Lung (tissue), 11 donors: ENCODE measurements at regions not wholly inside any gene's neighbourhood (a gene's known extent, or its start where the extent isn't known, plus 50 kb on each side); places are given as distances from the start of the nearest gene placed in this dataset.
"Not testable (repeated sequence)": the region's sequence is repeated elsewhere in the genome, so short reads cannot be mapped to it uniquely, and the experiment has no call there.

Experiments used
- ATAC-seq: fragments of 200-7000 bp; cut with Tn5 transposase; one replicate; pipeline ENCODE4 v1.9.1; 2020; ENCODE audit warnings: moderate number of reproducible peaks; ENCODE audit not compliant: insufficient read depth, low FRiP score
- DNase-seq, 3 donors: peaks; one replicate each; pipeline ENCODE4 v3.0.0-alpha.2; 2013 to 2017
- H3K27ac ChIP-seq, 2 donors: one replicate each; pipeline ENCODE4 v1.5.1; 2013; ENCODE audit warnings: mild to moderate bottlenecking in 2 of 2, moderate library complexity in 2 of 2, control low read depth in 1 of 2, inconsistent platforms in 1 of 2, low read depth in 1 of 2, low read length in 1 of 2
- H3K27me3 ChIP-seq, 3 donors: one replicate each; pipeline ENCODE4 v1.5.1; 2013; ENCODE audit warnings: low read length in 2 of 3; ENCODE audit not compliant: control insufficient read depth in 3 of 3, insufficient read depth in 3 of 3
- H3K36me3 ChIP-seq, 4 donors: one replicate each; pipeline ENCODE4 v1.5.1; 2013; ENCODE audit warnings: low read length in 4 of 4, mild to moderate bottlenecking in 1 of 4, moderate library complexity in 1 of 4; ENCODE audit not compliant: control insufficient read depth in 4 of 4, insufficient read depth in 4 of 4
- H3K4me1 ChIP-seq, 5 donors: one replicate each; pipeline ENCODE4 v1.5.1; 2013; ENCODE audit warnings: low read length in 5 of 5, mild to moderate bottlenecking in 2 of 5, moderate library complexity in 1 of 5; ENCODE audit not compliant: control insufficient read depth in 5 of 5, insufficient read depth in 5 of 5
- H3K4me3 ChIP-seq: one replicate; pipeline ENCODE4 v1.5.1; 2013; ENCODE audit warnings: mild to moderate bottlenecking, control low read depth, moderate library complexity
- H3K9ac ChIP-seq, 2 donors: one replicate each; pipeline ENCODE4 v1.5.1; 2013; ENCODE audit warnings: low read length in 2 of 2, control low read depth in 1 of 2; ENCODE audit not compliant: insufficient read depth in 1 of 2
- H3K9me3 ChIP-seq, 4 donors: one replicate each; pipeline ENCODE4 v1.5.1; 2013; ENCODE audit warnings: low read length in 3 of 4, mild to moderate bottlenecking in 1 of 4, moderate library complexity in 1 of 4; ENCODE audit not compliant: control insufficient read depth in 4 of 4, insufficient read depth in 3 of 4
- CTCF ChIP-seq: IDR thresholded peaks from 2 replicates; pipeline ENCODE4 v1.5.1; 2012; ENCODE audit warnings: mild to moderate bottlenecking; ENCODE audit errors: control extremely low read depth, extremely low read depth
- WGBS, 2 donors: extraction: QIAGEN DNeasy Blood & Tissue Kit; methylation state at CpG; one replicate each; pipeline ENCODE4 v1.1.7; 2013; 5-methylcytosine and 5-hydroxymethylcytosine counted together
- donor health status: control.
- donor health status: control.
- donor health status: Bipolar disorder and iron deficiency.
- donor health status: healthy.
- donor health status: DM: yes; HTN: yes; CAD: no.

- H3K27ac ChIP-seq, result no peak overlapping the region
- 63 to 67% methylated on average over 1 of the region's 1 CpG for WGBS, 2 donors
- no peak for TF ChIP-seq CTCF
- H3K36me3 ChIP-seq, result no peaks in the 10 kb centered on the region
- no peak overlapping the region for H3K4me3 ChIP-seq
- no peak overlapping the region for H3K9ac ChIP-seq
- no peaks in the 10 kb centered on the region for H3K4me1 ChIP-seq
- DNase-seq, result no peak
- H3K9me3 ChIP-seq, result no peaks in the 10 kb centered on the region
- H3K27me3 ChIP-seq, result no peaks in the 10 kb centered on the region
- no peak for ATAC-seq
Measured at GRCh38 chr9:30058463-30058862, 2326.0 kb upstream of the ACO1 start.

GRCh38 chr9:30060976-30061375 lies 2323.5 kb upstream of the ACO1 start:
- no peak overlapping the region for H3K4me3 ChIP-seq
- no peak for TF ChIP-seq CTCF
- DNase-seq, result no peak

GRCh38 chr9:30065888-30066287 lies 2318.6 kb upstream of the ACO1 start:
- ATAC-seq, result no peak
- Histone ChIP-seq H3K27ac (no peak overlapping the region), H3K9ac (no peak overlapping the region), H3K36me3 (no peaks in the 10 kb centered on the region), H3K9me3 (no peaks in the 10 kb centered on the region), H3K4me1 (no peaks in the 10 kb centered on the region), H3K27me3 (no peaks in the 10 kb centered on the region), H3K4me3 (no peak overlapping the region)
- no peak for TF ChIP-seq CTCF
- WGBS, 2 donors, result 77 to 80% methylated on average over 8 of the region's 8 CpGs
- no peak for DNase-seq

More at GRCh38 chr9:30060976-30061375, 2323.5 kb upstream of the ACO1 start:
- H3K27me3 ChIP-seq, result no peaks in the 10 kb centered on the region
- no peaks in the 10 kb centered on the region for H3K9me3 ChIP-seq
- H3K9ac ChIP-seq, result no peak overlapping the region
- H3K27ac ChIP-seq, result no peak overlapping the region
- H3K36me3 ChIP-seq, result no peaks in the 10 kb centered on the region
- no peak for ATAC-seq
- no peaks in the 10 kb centered on the region for H3K4me1 ChIP-seq

- not testable (repeated sequence) for ATAC-seq
Measured at GRCh38 chr9:30069236-30069635, 2315.2 kb upstream of the ACO1 start.

More at GRCh38 chr9:30069236-30069635, 2315.2 kb upstream of the ACO1 start:
- H3K4me1 ChIP-seq, H3K9me3 ChIP-seq, H3K27me3 ChIP-seq, H3K9ac ChIP-seq, DNase-seq, H3K27ac ChIP-seq, H3K4me3 ChIP-seq, H3K36me3 ChIP-seq: not testable (repeated sequence)
- 88 to 98% methylated on average over 3 of the region's 3 CpGs for WGBS, 2 donors
